ENCODE measurements at regions not wholly inside any gene's neighbourhood (a gene's known extent, or its start where the extent isn't known, plus 50 kb on each side); places are given as distances from the start of the nearest gene placed in this dataset.
"Not testable (repeated sequence)": the region's sequence is repeated elsewhere in the genome, so short reads cannot be mapped to it uniquely, and the experiment has no call there.

DNA sequence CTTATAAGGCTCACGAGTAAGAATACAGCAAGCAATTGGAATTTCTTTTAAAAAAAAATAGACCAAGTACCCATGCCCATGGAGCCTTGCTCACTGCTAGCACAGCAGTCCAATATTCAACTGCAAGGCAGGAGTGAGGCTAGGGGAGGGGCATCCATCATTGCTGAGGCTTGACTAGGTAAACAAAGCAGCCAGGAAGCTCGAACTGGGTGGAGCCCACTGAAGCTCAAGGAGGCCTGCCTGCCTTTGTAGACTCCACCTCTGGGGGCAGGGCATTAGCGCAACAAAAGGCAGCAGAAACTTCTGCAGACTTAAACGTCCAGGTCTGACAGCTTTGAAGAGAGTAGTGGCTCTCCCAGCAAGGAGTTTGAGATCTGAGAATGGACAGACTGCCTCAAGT, 84.0 kb upstream of the STEAP1 start:
- TF ChIP-seq EZH2phosphoT487 (IDR thresholded peaks at IDR 0.05; ENCODE audit: insufficient read depth, low read depth); EZH2 (IDR thresholded peaks at IDR 0.05; ENCODE audit: insufficient read depth, poor library complexity, severe bottlenecking): not testable (repeated sequence)

All from GM23248 (cell line).